IPS-18c (cell line): ENCODE measurements at regions not wholly inside any gene's neighbourhood (a gene's known extent, or its start where the extent isn't known, plus 50 kb on each side); places are given as distances from the start of the nearest gene placed in this dataset.

ENCODE experiments used
- H3K4me3 ChIP-seq: 2 replicates; pipeline ENCODE4 v1.7.0; 2013; ENCODE audit warnings: low read depth, mild to moderate bottlenecking, low read length, moderate library complexity; ENCODE audit not compliant: insufficient read depth
- H3K9me3 ChIP-seq: one replicate; pipeline ENCODE4 v1.6.1; 2013; ENCODE audit warnings: mild to moderate bottlenecking, low read length, moderate library complexity; ENCODE audit not compliant: control insufficient read depth, insufficient read depth

- no peak overlapping the region for H3K4me3 ChIP-seq
These were observed 609.5 kb upstream of the UBE2E2 start for GRCh38 chr3:22593638-22594037.

GRCh38 chr3:22594990-22595389, 608.1 kb upstream of the UBE2E2 start:
- H3K4me3 ChIP-seq, result no peak overlapping the region
- peaks cover 9% of the 10 kb centered on the region for H3K9me3 ChIP-seq

More at GRCh38 chr3:22593638-22594037, 609.5 kb upstream of the UBE2E2 start:
- peaks cover 9% of the 10 kb centered on the region for H3K9me3 ChIP-seq

- Histone ChIP-seq H3K4me3 (no peak overlapping the region), H3K9me3 (no peaks in the 10 kb centered on the region)
These were observed 596.7 kb upstream of the UBE2E2 start for GRCh38 chr3:22606461-22606860.

- H3K9me3 ChIP-seq, result no peaks in the 10 kb centered on the region
These were observed 596.2 kb upstream of the UBE2E2 start for GRCh38 chr3:22606938-22607337.

GRCh38 chr3:22608093-22608492, 595.0 kb upstream of the UBE2E2 start:
- H3K4me3 ChIP-seq, result no peak overlapping the region
- H3K9me3 ChIP-seq, result no peaks in the 10 kb centered on the region

More at GRCh38 chr3:22606938-22607337, 596.2 kb upstream of the UBE2E2 start:
- no peak overlapping the region for H3K4me3 ChIP-seq

GRCh38 chr3:22608721-22609120, 594.4 kb upstream of the UBE2E2 start:
- Histone ChIP-seq H3K4me3 (no peak overlapping the region), H3K9me3 (no peaks in the 10 kb centered on the region)

- no peak overlapping the region for H3K4me3 ChIP-seq
- no peaks in the 10 kb centered on the region for H3K9me3 ChIP-seq
These were observed 594.0 kb upstream of the UBE2E2 start for GRCh38 chr3:22609139-22609538.

GRCh38 chr3:22612927-22613326, 590.2 kb upstream of the UBE2E2 start:
- Histone ChIP-seq H3K4me3 (no peak overlapping the region), H3K9me3 (no peaks in the 10 kb centered on the region)

- H3K4me3 ChIP-seq, result no peak overlapping the region
- H3K9me3 ChIP-seq, result no peaks in the 10 kb centered on the region
These were observed 587.3 kb upstream of the UBE2E2 start for GRCh38 chr3:22615790-22616189.

GRCh38 chr3:22617372-22617771, 585.8 kb upstream of the UBE2E2 start:
- Histone ChIP-seq H3K9me3 (no peaks in the 10 kb centered on the region), H3K4me3 (no peak overlapping the region)

GRCh38 chr3:22620498-22620897, 582.6 kb upstream of the UBE2E2 start:
- Histone ChIP-seq H3K4me3 (no peak overlapping the region), H3K9me3 (no peaks in the 10 kb centered on the region)

- Histone ChIP-seq H3K9me3 (no peaks in the 10 kb centered on the region), H3K4me3 (no peak overlapping the region)
These were observed 581.8 kb upstream of the UBE2E2 start for GRCh38 chr3:22621205-22621809.

GRCh38 chr3:22627993-22628499, 575.1 kb upstream of the UBE2E2 start:
- H3K9me3 ChIP-seq, result no peaks in the 10 kb centered on the region
- no peak overlapping the region for H3K4me3 ChIP-seq

- Histone ChIP-seq H3K4me3 (no peak overlapping the region), H3K9me3 (no peaks in the 10 kb centered on the region)
These were observed 570.6 kb upstream of the UBE2E2 start for GRCh38 chr3:22632536-22632935.

GRCh38 chr3:22634433-22634832, 568.7 kb upstream of the UBE2E2 start:
- H3K4me3 ChIP-seq, result no peak overlapping the region
- no peaks in the 10 kb centered on the region for H3K9me3 ChIP-seq

GRCh38 chr3:22659651-22660475, 543.3 kb upstream of the UBE2E2 start:
- Histone ChIP-seq H3K4me3 (no peak overlapping the region), H3K9me3 (no peaks in the 10 kb centered on the region)

GRCh38 chr3:22660606-22661005, 542.5 kb upstream of the UBE2E2 start:
- Histone ChIP-seq H3K4me3 (no peak overlapping the region), H3K9me3 (no peaks in the 10 kb centered on the region)

GRCh38 chr3:22661121-22661700, 541.9 kb upstream of the UBE2E2 start:
- Histone ChIP-seq H3K4me3 (no peak overlapping the region), H3K9me3 (no peaks in the 10 kb centered on the region)
